ENCODE measurements at regions not wholly inside any gene's neighbourhood (a gene's known extent, or its start where the extent isn't known, plus 50 kb on each side); places are given as distances from the start of the nearest gene placed in this dataset.

- no peak for ATAC-seq
- TF ChIP-seq RARB (CRISPR knock-in tag; IDR thresholded peaks at IDR 0.05) = no peak
- TF ChIP-seq CSDC2 (CRISPR knock-in tag; IDR thresholded peaks at IDR 0.05) = no peak
- no peak for TF ChIP-seq ZNF8 (CRISPR knock-in tag; IDR thresholded peaks at IDR 0.05)
- TF ChIP-seq ZC3H10 (CRISPR knock-in tag; IDR thresholded peaks at IDR 0.05) = no peak
- TF ChIP-seq ZFP30 (CRISPR knock-in tag; IDR thresholded peaks at IDR 0.05) = no peak
- TF ChIP-seq ZNF70 (CRISPR knock-in tag; IDR thresholded peaks at IDR 0.05) = no peak
- TF ChIP-seq BACH2 (CRISPR knock-in tag; IDR thresholded peaks at IDR 0.05; ENCODE audit: borderline replicate concordance) = no peak
- no peak for TF ChIP-seq ARNTL (CRISPR knock-in tag; IDR thresholded peaks at IDR 0.05; ENCODE audit: borderline replicate concordance, low read depth)
- no peak for TF ChIP-seq SNAI2 (CRISPR knock-in tag; IDR thresholded peaks at IDR 0.05)
- TF ChIP-seq GLIS3 (CRISPR knock-in tag; IDR thresholded peaks at IDR 0.05) = no peak
- no peak for TF ChIP-seq POU6F1 (CRISPR knock-in tag; IDR thresholded peaks at IDR 0.05; ENCODE audit: borderline replicate concordance, low read depth)
- TF ChIP-seq CSRNP3 (CRISPR knock-in tag; IDR thresholded peaks at IDR 0.05) = no peak
- no peak for TF ChIP-seq CREB5 (CRISPR knock-in tag; IDR thresholded peaks at IDR 0.05; ENCODE audit: low read depth)
- TF ChIP-seq ESRRG (CRISPR knock-in tag; IDR thresholded peaks at IDR 0.05) = no peak
- TF ChIP-seq OSR1 (CRISPR knock-in tag; IDR thresholded peaks at IDR 0.05) = no peak
- TF ChIP-seq PATZ1 (CRISPR knock-in tag; IDR thresholded peaks at IDR 0.05; ENCODE audit: borderline replicate concordance) = no peak
- TF ChIP-seq ZNF565 (CRISPR knock-in tag; conservative IDR thresholded peaks at IDR 0.05; ENCODE audit: low read depth) = no peak
Observed at GRCh38 chr7:118478236-118478635, 253.7 kb downstream of the ANKRD7 start.

GRCh38 chr7:118478931-118479330 is 254.4 kb downstream of the ANKRD7 start:
- no peak for ATAC-seq
- TF ChIP-seq GLIS3 (CRISPR knock-in tag; IDR thresholded peaks at IDR 0.05) (no peak), RARB (CRISPR knock-in tag; IDR thresholded peaks at IDR 0.05) (no peak), ESRRG (CRISPR knock-in tag; IDR thresholded peaks at IDR 0.05) (no peak), OSR1 (CRISPR knock-in tag; IDR thresholded peaks at IDR 0.05) (no peak), ZC3H10 (CRISPR knock-in tag; IDR thresholded peaks at IDR 0.05) (no peak), CREB5 (CRISPR knock-in tag; IDR thresholded peaks at IDR 0.05; ENCODE audit: low read depth) (no peak), ARNTL (CRISPR knock-in tag; IDR thresholded peaks at IDR 0.05; ENCODE audit: borderline replicate concordance, low read depth) (no peak), TCF4 (CRISPR knock-in tag; IDR thresholded peaks at IDR 0.05; ENCODE audit: borderline replicate concordance) (no peak), SNAI2 (CRISPR knock-in tag; IDR thresholded peaks at IDR 0.05) (no peak), ZNF565 (CRISPR knock-in tag; conservative IDR thresholded peaks at IDR 0.05; ENCODE audit: low read depth) (no peak), BACH2 (CRISPR knock-in tag; IDR thresholded peaks at IDR 0.05; ENCODE audit: borderline replicate concordance) (no peak)

- no peak for ATAC-seq
- no peak for TF ChIP-seq CSRNP3 (CRISPR knock-in tag; IDR thresholded peaks at IDR 0.05)
- no peak for TF ChIP-seq ESRRG (CRISPR knock-in tag; IDR thresholded peaks at IDR 0.05)
- no peak for TF ChIP-seq OSR1 (CRISPR knock-in tag; IDR thresholded peaks at IDR 0.05)
- TF ChIP-seq TSHZ2 (CRISPR knock-in tag; IDR thresholded peaks at IDR 0.05) = no peak
- no peak for TF ChIP-seq TOX (CRISPR knock-in tag; IDR thresholded peaks at IDR 0.05; ENCODE audit: borderline replicate concordance)
- no peak for TF ChIP-seq POU6F1 (CRISPR knock-in tag; IDR thresholded peaks at IDR 0.05; ENCODE audit: borderline replicate concordance, low read depth)
- TF ChIP-seq ZNF565 (CRISPR knock-in tag; conservative IDR thresholded peaks at IDR 0.05; ENCODE audit: low read depth) = no peak
- TF ChIP-seq RARB (CRISPR knock-in tag; IDR thresholded peaks at IDR 0.05) = no peak
- TF ChIP-seq TCF4 (CRISPR knock-in tag; IDR thresholded peaks at IDR 0.05; ENCODE audit: borderline replicate concordance) = no peak
- no peak for TF ChIP-seq PATZ1 (CRISPR knock-in tag; IDR thresholded peaks at IDR 0.05; ENCODE audit: borderline replicate concordance)
Observed at GRCh38 chr7:118492466-118492865, 268.0 kb downstream of the ANKRD7 start.

Measured in SK-N-SH treated with all-trans-retinoic acid at 6 μM for 48 hours (cell line).